SK-N-MC (cell line): ENCODE measurements at regions not wholly inside any gene's neighbourhood (a gene's known extent, or its start where the extent isn't known, plus 50 kb on each side); places are given as distances from the start of the nearest gene placed in this dataset.

Source experiments
- EZH2 ChIP-seq: fragments of 200-600 bp; sonication (generic); IDR thresholded peaks from one replicate; pipeline ENCODE4 v1.6.1; 2017; ENCODE audit warnings: antibody characterized with exemption
- FOXP2 ChIP-seq: optimal IDR thresholded peaks from 2 replicates; pipeline ENCODE3; 2011; ENCODE audit warnings: mild to moderate bottlenecking, moderate library complexity; ENCODE audit not compliant: insufficient read depth; ENCODE audit errors: extremely low read length, control extremely low read depth
- POLR2AphosphoS5 ChIP-seq: IDR thresholded peaks from 2 replicates; pipeline ENCODE4 v1.6.1; 2012; ENCODE audit warnings: mild to moderate bottlenecking, low read depth, low read length, borderline replicate concordance

GRCh38 chr12:124445121-124445718 lies 122.2 kb downstream of the NCOR2 start:
- no peak for TF ChIP-seq EZH2
- no peak for TF ChIP-seq POLR2AphosphoS5
- TF ChIP-seq FOXP2 = no peak
